Upper lobe of left lung (tissue), 6 donors: ENCODE measurements at regions not wholly inside any gene's neighbourhood (a gene's known extent, or its start where the extent isn't known, plus 50 kb on each side); places are given as distances from the start of the nearest gene placed in this dataset.

Experiments
- ATAC-seq, 2 donors: fragments of 200-7000 bp; cut with Tn5 transposase; one replicate each; pipeline ENCODE4 v1.9.1; 2022; ENCODE audit warnings: mild to moderate bottlenecking in 2 of 2, moderate library complexity in 2 of 2; ENCODE audit not compliant: low FRiP score in 2 of 2
- DNase-seq, 2 donors: peaks; one replicate each; pipeline ENCODE4 v3.0.0-alpha.2; 2019 to 2020
- H3K27ac ChIP-seq, 4 donors: fragments of 200-600 bp; sonication (generic); one replicate each; pipeline ENCODE4 v1.5.1; 2016 to 2019
- H3K27me3 ChIP-seq, 4 donors: fragments of 200-600 bp; sonication (generic); one replicate each; pipeline ENCODE4 v1.5.1; 2017 to 2019
- H3K36me3 ChIP-seq, 4 donors: fragments of 200-600 bp; sonication (generic); one replicate each; pipeline ENCODE4 v1.5.1; 2016 to 2019
- H3K4me1 ChIP-seq, 4 donors: fragments of 200-600 bp; sonication (generic); one replicate each; pipeline ENCODE4 v1.5.1; 2018 to 2019
- H3K4me3 ChIP-seq, 4 donors: fragments of 200-600 bp; sonication (generic); one replicate each; pipeline ENCODE4 v1.5.1; 2017 to 2019; ENCODE audit warnings: mild to moderate bottlenecking in 2 of 4, moderate library complexity in 1 of 4
- H3K9me3 ChIP-seq, 4 donors: fragments of 200-600 bp; sonication (generic); one replicate each; pipeline ENCODE4 v1.5.1; 2018 to 2019
- CTCF ChIP-seq, 6 experiments: fragments of 450-650 bp in 4 of 6; fragments of 200-600 bp in 2 of 6; sonication (generic) in 2 of 6; IDR thresholded peaks; one replicate each; pipeline ENCODE4 v1.5.1; 2016 to 2019; ENCODE audit warnings: antibody characterized with exemption in 6 of 6
- EP300 ChIP-seq, 4 donors: sonication (generic); formaldehyde crosslinking; IDR thresholded peaks; one replicate each; pipeline ENCODE4 v1.5.1; 2017; ENCODE audit warnings: antibody characterized with exemption in 4 of 4, control low read depth in 2 of 4
- POLR2A ChIP-seq, 4 donors: fragments of 450-650 bp; IDR thresholded peaks; one replicate each; pipeline ENCODE4 v1.5.1; 2016 to 2017; ENCODE audit warnings: antibody characterized with exemption in 4 of 4, mild to moderate bottlenecking in 2 of 4
- POLR2AphosphoS5 ChIP-seq, 2 donors: sonication (generic); formaldehyde crosslinking; IDR thresholded peaks; one replicate each; pipeline ENCODE4 v1.5.1; 2017; ENCODE audit warnings: antibody characterized with exemption in 2 of 2
- WGBS, 2 donors: methylation state at CpG; one replicate each; pipeline ENCODE4 v1.1.5; 2017 to 2018; 5-methylcytosine and 5-hydroxymethylcytosine counted together
- donor health status: DM: no; HTN: no; CAD: no; lungs with moderate emphysema.
- donor health status: DM: no; HTN: yes; CAD: no; lungs with severe emphysema.

DNA sequence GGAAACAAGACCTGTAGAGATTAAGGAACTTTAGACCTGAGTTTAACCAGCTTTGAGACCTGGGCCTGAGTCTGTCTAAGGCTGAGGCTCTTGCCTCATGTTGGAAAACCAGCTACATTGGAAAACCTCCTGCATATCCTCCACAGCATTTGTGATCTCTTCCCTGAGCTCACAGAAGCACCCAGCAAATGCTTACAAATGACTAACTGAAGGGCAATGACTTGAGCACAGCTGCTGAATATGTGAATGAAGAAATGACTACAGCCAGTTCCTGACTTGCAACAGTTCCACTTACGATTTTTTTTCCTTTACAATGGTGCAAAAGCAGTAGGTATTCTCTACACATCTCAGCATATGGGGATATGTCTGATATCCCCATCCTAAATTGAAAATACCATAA is 112.4 kb upstream of the RREB1 start:
- Histone ChIP-seq H3K27ac (no peak overlapping the region), H3K36me3 (no peaks in the 10 kb centered on the region), H3K4me1 (no peaks in the 10 kb centered on the region), H3K9me3 (no peaks in the 10 kb centered on the region), H3K4me3 (no peak overlapping the region), H3K27me3 (no peaks in the 10 kb centered on the region)
- no peak for ATAC-seq
- DNase-seq, result no peak
- no peak for TF ChIP-seq CTCF (IDR thresholded peaks at IDR 0.05)
- TF ChIP-seq POLR2AphosphoS5 (IDR thresholded peaks at IDR 0.05), result no peak
- TF ChIP-seq POLR2A (IDR thresholded peaks at IDR 0.05), result no peak
- no peak for TF ChIP-seq EP300 (IDR thresholded peaks at IDR 0.05)
- WGBS, 2 donors, result 61 to 63% methylated on average over 1 of the region's 1 CpG

DNA sequence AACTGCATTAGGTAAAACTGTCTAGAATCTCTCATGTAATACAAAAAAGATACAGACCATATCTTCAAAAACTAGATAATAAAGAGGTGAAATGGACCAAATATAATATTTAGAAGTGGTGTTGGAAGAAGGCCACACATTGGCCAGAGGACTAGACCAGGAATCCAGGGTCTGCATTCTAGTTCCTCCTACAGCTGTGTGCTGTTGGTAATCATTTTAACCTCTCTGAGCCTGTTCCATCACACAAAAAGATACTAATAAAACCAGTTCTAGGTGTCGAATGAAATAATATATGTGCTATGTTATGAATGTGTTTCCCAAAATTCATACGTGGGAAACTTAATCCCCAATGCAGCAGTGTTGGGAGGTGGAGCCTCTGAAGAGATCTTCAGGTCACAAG is 111.6 kb upstream of the RREB1 start:
- WGBS, 2 donors, result 85 to 93% methylated on average over 2 of the region's 2 CpGs
- DNase-seq (no peak), ATAC-seq (no peak)
- no peaks in the 10 kb centered on the region for H3K9me3 ChIP-seq
- no peak overlapping the region for H3K4me3 ChIP-seq
- no peak overlapping the region for H3K27ac ChIP-seq
- H3K27me3 ChIP-seq, result no peaks in the 10 kb centered on the region
- H3K4me1 ChIP-seq, result no peaks in the 10 kb centered on the region
- H3K36me3 ChIP-seq, result no peaks in the 10 kb centered on the region
- no peak for TF ChIP-seq POLR2A (IDR thresholded peaks at IDR 0.05)
- no peak for TF ChIP-seq POLR2AphosphoS5 (IDR thresholded peaks at IDR 0.05)
- TF ChIP-seq EP300 (IDR thresholded peaks at IDR 0.05), result no peak
- TF ChIP-seq CTCF (IDR thresholded peaks at IDR 0.05), result no peak

- H3K27me3 ChIP-seq, result no peaks in the 10 kb centered on the region
- H3K27ac ChIP-seq, result no peak overlapping the region
- no peaks in the 10 kb centered on the region for H3K4me1 ChIP-seq
- H3K4me3 ChIP-seq, result no peak overlapping the region
- no peaks in the 10 kb centered on the region for H3K9me3 ChIP-seq
- DNase-seq, result no peak
- 71 to 80% methylated on average over 11 of the region's 11 CpGs for WGBS, 2 donors
- H3K36me3 ChIP-seq, result no peaks in the 10 kb centered on the region
- no peak for ATAC-seq
- TF ChIP-seq POLR2A (IDR thresholded peaks at IDR 0.05) (no peak), POLR2AphosphoS5 (IDR thresholded peaks at IDR 0.05) (no peak), EP300 (IDR thresholded peaks at IDR 0.05) (no peak), CTCF (IDR thresholded peaks at IDR 0.05) (no peak)
These were observed 110.2 kb upstream of the RREB1 start for GRCh38 chr6:6997263-6998193.

DNA sequence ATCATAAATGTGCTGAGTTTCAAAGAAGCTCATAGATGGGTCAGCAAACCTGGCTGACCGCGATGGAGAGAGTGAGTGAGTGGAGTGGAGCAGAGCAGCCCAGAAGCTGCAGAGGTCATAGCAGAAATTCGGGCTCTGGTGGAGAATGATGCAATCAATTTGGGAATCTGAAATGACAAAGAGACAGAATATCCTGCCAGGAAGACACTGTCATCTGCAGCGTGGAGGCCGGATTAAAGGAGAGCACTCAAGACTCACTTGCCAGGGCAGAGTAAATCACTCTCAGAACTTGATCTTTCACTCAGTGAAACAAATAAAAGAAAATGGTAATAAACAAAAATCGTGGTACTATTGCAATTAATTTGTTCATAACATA is 109.6 kb upstream of the RREB1 start:
- no peaks in the 10 kb centered on the region for H3K4me1 ChIP-seq
- no peaks in the 10 kb centered on the region for H3K9me3 ChIP-seq
- H3K4me3 ChIP-seq, result no peak overlapping the region
- WGBS, 2 donors, result 57 to 64% methylated on average over 6 of the region's 6 CpGs
- H3K27me3 ChIP-seq, result no peaks in the 10 kb centered on the region
- ATAC-seq (peak in 1 of 2 donors; percentile 52), DNase-seq (no peak)
- TF ChIP-seq POLR2A (IDR thresholded peaks at IDR 0.05) (no peak), CTCF (IDR thresholded peaks at IDR 0.05) (no peak), EP300 (IDR thresholded peaks at IDR 0.05) (no peak), POLR2AphosphoS5 (IDR thresholded peaks at IDR 0.05) (no peak)
- no peak overlapping the region for H3K27ac ChIP-seq
- H3K36me3 ChIP-seq, result no peaks in the 10 kb centered on the region
